Endodermal cell (in vitro differentiated cells): ENCODE measurements at regions not wholly inside any gene's neighbourhood (a gene's known extent, or its start where the extent isn't known, plus 50 kb on each side); places are given as distances from the start of the nearest gene placed in this dataset.

Experiments used
- DNase-seq: peaks from one replicate; pipeline ENCODE4 v3.0.0-alpha.2; 2017
- H3K27ac ChIP-seq: 2 replicates; pipeline ENCODE4 v1.5.1; 2013; ENCODE audit warnings: mild to moderate bottlenecking, low read depth, low read length, moderate library complexity
- H3K27me3 ChIP-seq: 2 replicates; pipeline ENCODE4 v1.6.1; 2013; ENCODE audit warnings: mild to moderate bottlenecking, low read length, moderate library complexity; ENCODE audit not compliant: insufficient read depth, control insufficient read depth, poor library complexity, severe bottlenecking
- H3K36me3 ChIP-seq: 2 replicates; pipeline ENCODE4 v1.7.0; 2013; ENCODE audit warnings: mild to moderate bottlenecking, low read length, moderate library complexity; ENCODE audit not compliant: control insufficient read depth, insufficient read depth
- H3K4me1 ChIP-seq: one replicate; pipeline ENCODE4 v1.7.0; 2013; ENCODE audit warnings: low read length; ENCODE audit not compliant: control insufficient read depth, insufficient read depth
- H3K4me3 ChIP-seq: 2 replicates; pipeline ENCODE4 v1.5.1; 2013; ENCODE audit warnings: mild to moderate bottlenecking, low read length, moderate library complexity
- H3K9ac ChIP-seq: 2 replicates; pipeline ENCODE4 v1.6.1; 2013; ENCODE audit warnings: mild to moderate bottlenecking, low read length, moderate library complexity; ENCODE audit not compliant: poor library complexity, severe bottlenecking; ENCODE audit errors: extremely low read depth
- H3K9me3 ChIP-seq: 2 replicates; pipeline ENCODE4 v1.6.1; 2013; ENCODE audit warnings: mild to moderate bottlenecking, low read length, moderate library complexity; ENCODE audit not compliant: control insufficient read depth
- H3K27ac Mint-ChIP-seq: 2 replicates; pipeline ENCODE4 v1.8.0; 2020; ENCODE audit warnings: mixed read lengths
- H3K27me3 Mint-ChIP-seq: 2 replicates; pipeline ENCODE4 v1.8.0; 2021; ENCODE audit warnings: mild to moderate bottlenecking, mixed read lengths; ENCODE audit not compliant: insufficient read depth
- H3K36me3 Mint-ChIP-seq: 2 replicates; pipeline ENCODE4 v1.8.0; 2020; ENCODE audit warnings: low read depth, mixed read lengths
- H3K4me1 Mint-ChIP-seq: 2 replicates; pipeline ENCODE4 v1.8.0; 2020; ENCODE audit warnings: mixed read lengths
- H3K4me3 Mint-ChIP-seq: 2 replicates; pipeline ENCODE4 v1.8.0; 2020; ENCODE audit warnings: mild to moderate bottlenecking, moderate library complexity, mixed read lengths
- H3K9me3 Mint-ChIP-seq: 2 replicates; pipeline ENCODE4 v1.8.0; 2020; ENCODE audit warnings: mild to moderate bottlenecking, mixed read lengths
- WGBS, 2 experiments: methylation state at CpG; one replicate each; pipeline versions ENCODE4 v1.1.5 to v1.1.7; 2013; ENCODE audit warnings: missing lambda C conversion rate in 2 of 2, mixed read lengths in 1 of 2; ENCODE audit not compliant: insufficient coverage in 1 of 2, insufficient read length in 1 of 2; 5-methylcytosine and 5-hydroxymethylcytosine counted together
- TF ChIP-seq, protein P1 (sequence below): fragments of 200-600 bp; sonication (generic); conservative IDR thresholded peaks from 2 replicates; pipeline ENCODE4 v1.5.0; 2021; ENCODE audit warnings: antibody characterized with exemption, mild to moderate bottlenecking

DNA sequence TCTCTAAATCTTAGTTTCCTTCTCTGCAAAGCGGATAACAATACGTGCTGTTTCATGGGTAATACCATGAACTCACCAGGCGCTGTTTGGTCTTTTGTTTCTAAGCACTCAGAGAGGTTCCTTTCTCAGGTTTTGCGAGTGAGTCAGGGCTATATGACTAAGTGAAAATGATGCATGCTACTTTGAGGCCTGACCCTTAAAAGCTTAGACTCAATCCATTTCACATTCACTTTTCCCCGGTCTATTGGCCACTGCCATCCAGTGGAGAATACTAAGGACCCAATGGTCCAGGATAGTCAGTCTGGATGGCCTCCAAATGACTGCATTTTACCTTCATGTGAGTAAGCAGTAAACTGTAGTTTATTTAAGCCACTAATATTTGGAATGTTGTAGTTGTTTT is 400.8 kb upstream of the SLIT2 start:
- no peaks in the 10 kb centered on the region for H3K4me1 ChIP-seq
- no peak overlapping the region for H3K9ac ChIP-seq
- DNase-seq: no peak
- no peak overlapping the region for H3K27ac ChIP-seq
- no peak overlapping the region for H3K27ac Mint-ChIP-seq
- H3K9me3 ChIP-seq: no peaks in the 10 kb centered on the region
- no peaks in the 10 kb centered on the region for H3K36me3 ChIP-seq
- H3K27me3 Mint-ChIP-seq: peaks cover 2% of the 10 kb centered on the region
- H3K4me3 ChIP-seq: no peak overlapping the region
- WGBS, 2 experiments: 88% methylated on average over 5 of the region's 5 CpGs; no CpG with 5 or more reads in 1 of the 2 experiments
- no peak overlapping the region for H3K4me3 Mint-ChIP-seq
- H3K9me3 Mint-ChIP-seq: peaks cover 5% of the 10 kb centered on the region
- no peaks in the 10 kb centered on the region for H3K36me3 Mint-ChIP-seq
- TF ChIP-seq, protein P1, sequence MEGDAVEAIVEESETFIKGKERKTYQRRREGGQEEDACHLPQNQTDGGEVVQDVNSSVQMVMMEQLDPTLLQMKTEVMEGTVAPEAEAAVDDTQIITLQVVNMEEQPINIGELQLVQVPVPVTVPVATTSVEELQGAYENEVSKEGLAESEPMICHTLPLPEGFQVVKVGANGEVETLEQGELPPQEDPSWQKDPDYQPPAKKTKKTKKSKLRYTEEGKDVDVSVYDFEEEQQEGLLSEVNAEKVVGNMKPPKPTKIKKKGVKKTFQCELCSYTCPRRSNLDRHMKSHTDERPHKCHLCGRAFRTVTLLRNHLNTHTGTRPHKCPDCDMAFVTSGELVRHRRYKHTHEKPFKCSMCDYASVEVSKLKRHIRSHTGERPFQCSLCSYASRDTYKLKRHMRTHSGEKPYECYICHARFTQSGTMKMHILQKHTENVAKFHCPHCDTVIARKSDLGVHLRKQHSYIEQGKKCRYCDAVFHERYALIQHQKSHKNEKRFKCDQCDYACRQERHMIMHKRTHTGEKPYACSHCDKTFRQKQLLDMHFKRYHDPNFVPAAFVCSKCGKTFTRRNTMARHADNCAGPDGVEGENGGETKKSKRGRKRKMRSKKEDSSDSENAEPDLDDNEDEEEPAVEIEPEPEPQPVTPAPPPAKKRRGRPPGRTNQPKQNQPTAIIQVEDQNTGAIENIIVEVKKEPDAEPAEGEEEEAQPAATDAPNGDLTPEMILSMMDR: no peak
- H3K4me1 Mint-ChIP-seq: no peaks in the 10 kb centered on the region
- H3K27me3 ChIP-seq: no peaks in the 10 kb centered on the region

DNA sequence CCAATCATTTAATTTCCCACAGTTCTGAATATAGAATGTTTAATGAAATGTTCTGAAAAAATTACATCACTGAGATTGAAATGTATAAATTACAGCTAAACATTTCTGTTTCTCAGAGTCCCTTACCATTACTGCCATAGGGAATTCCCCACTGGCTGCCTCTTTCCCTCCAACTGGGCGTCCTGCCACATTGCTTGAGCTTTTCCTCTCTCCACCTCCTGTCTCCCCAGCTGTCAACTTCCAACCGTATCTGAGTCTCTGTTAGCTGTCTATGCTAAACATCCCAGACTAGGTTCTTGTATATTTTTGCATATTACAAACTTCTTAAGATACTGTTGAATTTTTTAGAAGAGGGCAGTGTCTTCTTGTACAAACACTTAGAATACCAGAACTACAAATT is 407.3 kb upstream of the SLIT2 start:
- H3K4me3 ChIP-seq: no peak overlapping the region

GRCh38 chr4:19842471-19842870 is 409.2 kb upstream of the SLIT2 start:
- H3K36me3 Mint-ChIP-seq: no peaks in the 10 kb centered on the region

More for the DNA sequence above, 407.3 kb upstream of the SLIT2 start:
- WGBS, 2 experiments: 80 to 92% methylated on average over 1 to 2 of the region's 2 CpGs
- DNase-seq: no peak
- Mint-ChIP-seq H3K9me3 (no peaks in the 10 kb centered on the region), H3K4me3 (no peak overlapping the region), H3K4me1 (no peaks in the 10 kb centered on the region), H3K27ac (no peak overlapping the region), H3K36me3 (no peaks in the 10 kb centered on the region), H3K27me3 (no peaks in the 10 kb centered on the region)
- TF ChIP-seq, protein P1: no peak
- Histone ChIP-seq H3K27ac (no peak overlapping the region), H3K9me3 (no peaks in the 10 kb centered on the region), H3K27me3 (no peaks in the 10 kb centered on the region), H3K36me3 (no peaks in the 10 kb centered on the region), H3K4me1 (no peaks in the 10 kb centered on the region), H3K9ac (no peak overlapping the region)

More at GRCh38 chr4:19842471-19842870, 409.2 kb upstream of the SLIT2 start:
- no peak overlapping the region for H3K4me3 ChIP-seq
- H3K9me3 Mint-ChIP-seq: no peaks in the 10 kb centered on the region
- H3K4me1 Mint-ChIP-seq: no peaks in the 10 kb centered on the region
- H3K27ac Mint-ChIP-seq: no peak overlapping the region
- H3K27ac ChIP-seq: peak overlapping the region; percentile 88
- H3K27me3 Mint-ChIP-seq: no peaks in the 10 kb centered on the region
- 88 to 94% methylated on average over 2 of the region's 2 CpGs for WGBS, 2 experiments
- no peaks in the 10 kb centered on the region for H3K36me3 ChIP-seq
- H3K9ac ChIP-seq: no peak overlapping the region
- no peaks in the 10 kb centered on the region for H3K27me3 ChIP-seq
- no peaks in the 10 kb centered on the region for H3K4me1 ChIP-seq
- no peak overlapping the region for H3K4me3 Mint-ChIP-seq
- H3K9me3 ChIP-seq: no peaks in the 10 kb centered on the region
- no peak for DNase-seq
- TF ChIP-seq, protein P1: no peak
